GM18867 (cell line): ENCODE measurements at regions not wholly inside any gene's neighbourhood (a gene's known extent, or its start where the extent isn't known, plus 50 kb on each side); places are given as distances from the start of the nearest gene placed in this dataset.

Experiments
- ATAC-seq: cut with Tn5 transposase; IDR thresholded peaks from one replicate; pipeline ENCODE4 v1.9.1; 2021; ENCODE audit warnings: mild to moderate bottlenecking, moderate library complexity; ENCODE audit not compliant: unreplicated experiment

GRCh38 chr15:81987628-81988027, 58.2 kb downstream of the MEX3B start:
- ATAC-seq, result no peak

GRCh38 chr15:81983497-81983896, 62.3 kb downstream of the MEX3B start:
- ATAC-seq, result no peak

- ATAC-seq, result no peak
Observed at GRCh38 chr15:81982808-81983207, 63.0 kb downstream of the MEX3B start.

- no peak for ATAC-seq
Observed at GRCh38 chr15:81981908-81982307, 63.9 kb downstream of the MEX3B start.

- ATAC-seq, result no peak
Observed at GRCh38 chr15:81977464-81977863, 68.4 kb downstream of the MEX3B start.

- ATAC-seq, result peak; percentile 41
Observed at GRCh38 chr15:81968691-81969090, 77.1 kb downstream of the MEX3B start.

GRCh38 chr15:81966631-81967030, 79.2 kb downstream of the MEX3B start:
- ATAC-seq, result no peak

GRCh38 chr15:81962482-81962881, 83.3 kb downstream of the MEX3B start:
- no peak for ATAC-seq

GRCh38 chr15:81959196-81959595, 86.6 kb downstream of the MEX3B start:
- no peak for ATAC-seq

- ATAC-seq, result no peak
Observed at GRCh38 chr15:81957698-81958097, 88.1 kb downstream of the MEX3B start.

- ATAC-seq, result no peak
Observed at GRCh38 chr15:81955382-81956062, 90.3 kb downstream of the MEX3B start.

- ATAC-seq, result no peak
Observed at GRCh38 chr15:81954158-81954783, 91.5 kb downstream of the MEX3B start.

GRCh38 chr15:81950841-81951414, 94.9 kb downstream of the MEX3B start:
- no peak for ATAC-seq

- ATAC-seq, result peak; percentile 75
Observed at GRCh38 chr15:81948751-81949150, 97.1 kb downstream of the MEX3B start.

- ATAC-seq, result no peak
Observed at GRCh38 chr15:81948222-81948621, 97.6 kb downstream of the MEX3B start.

- ATAC-seq, result no peak
Observed at GRCh38 chr15:81947548-81947947, 98.3 kb downstream of the MEX3B start.

- ATAC-seq, result no peak
Observed at GRCh38 chr15:81945014-81945615, 100.7 kb downstream of the MEX3B start.

- ATAC-seq, result no peak
Observed at GRCh38 chr15:81942655-81943195, 103.1 kb downstream of the MEX3B start.

GRCh38 chr15:81942157-81942556, 103.7 kb downstream of the MEX3B start:
- ATAC-seq, result no peak

- ATAC-seq, result no peak
Observed at GRCh38 chr15:81941479-81941878, 104.3 kb downstream of the MEX3B start.
